Stimulated activated naive CD4-positive, alpha-beta T cell (primary cell): ENCODE measurements at regions not wholly inside any gene's neighbourhood (a gene's known extent, or its start where the extent isn't known, plus 50 kb on each side); places are given as distances from the start of the nearest gene placed in this dataset.

Experiments
- DNase-seq, 6 experiments: peaks; one replicate each; lab custom pipeline; 2025; lab: John Stamatoyannopoulos, UW

DNA sequence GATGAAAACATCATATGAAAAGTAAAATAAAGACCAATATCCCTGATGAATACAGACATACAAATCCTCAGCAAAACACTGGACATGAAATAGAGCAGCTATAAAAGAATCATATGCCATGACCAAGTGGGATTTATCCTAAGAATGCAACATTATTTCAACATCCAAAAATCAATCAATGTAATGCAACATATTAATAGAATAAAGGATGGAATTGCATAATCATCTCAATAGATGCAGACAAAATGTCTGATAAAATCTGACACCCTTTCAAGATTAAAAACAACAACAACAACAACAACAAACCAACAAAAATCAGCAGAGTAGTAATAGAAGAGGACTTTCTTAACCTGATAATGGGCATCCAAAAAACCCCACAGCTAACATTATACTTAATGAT lies 63.8 kb upstream of the IL1R1 start:
- no peak for DNase-seq

DNA sequence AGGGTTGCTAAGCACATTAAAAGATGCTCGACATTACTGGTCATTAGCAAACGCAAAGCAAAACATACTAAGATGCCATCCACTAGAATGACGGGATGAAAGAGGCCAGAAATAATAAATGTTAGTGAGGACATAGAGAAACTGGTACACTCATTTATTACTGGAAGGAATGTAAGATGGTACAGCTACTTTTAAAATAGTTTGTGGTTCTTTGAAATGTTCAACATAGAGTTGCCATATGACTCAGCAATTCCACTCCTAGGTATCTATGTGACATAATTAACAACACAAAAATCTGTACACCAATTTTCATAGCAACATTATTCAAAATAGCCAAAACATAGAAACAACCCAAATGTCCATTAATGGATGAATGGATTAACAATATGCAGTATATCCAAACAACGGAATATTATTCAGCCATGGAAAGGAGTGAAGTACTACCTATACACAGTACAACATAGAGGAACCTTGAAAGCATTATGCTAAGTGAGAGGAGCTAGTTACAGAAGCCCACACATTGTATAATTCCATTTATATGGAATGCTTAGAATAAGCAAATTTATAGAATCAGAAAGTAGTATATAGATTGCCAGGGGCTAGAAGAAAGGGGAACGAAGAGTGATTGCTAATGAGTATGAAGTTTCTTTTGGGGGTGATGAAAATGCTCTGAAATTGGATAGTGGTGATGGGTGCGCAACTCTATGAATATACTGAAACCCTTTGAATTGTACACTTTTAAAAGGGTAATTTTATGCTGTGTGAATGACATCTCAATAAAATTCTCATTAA lies 61.9 kb upstream of the IL1R1 start:
- no peak for DNase-seq

DNA sequence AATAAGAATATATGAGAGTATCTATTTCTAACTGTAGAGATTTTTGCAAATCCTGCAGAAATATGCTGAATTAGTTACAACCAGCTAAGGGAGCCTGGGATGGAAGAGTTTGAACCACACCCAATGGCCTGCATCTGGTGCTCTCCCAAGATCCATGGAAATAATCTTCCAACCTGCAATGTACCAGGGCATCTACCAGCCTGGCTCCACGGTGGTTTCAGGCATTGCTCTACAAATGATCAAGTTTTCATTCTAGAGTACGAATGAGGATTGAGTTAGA lies 61.4 kb upstream of the IL1R1 start:
- no peak for DNase-seq

DNA sequence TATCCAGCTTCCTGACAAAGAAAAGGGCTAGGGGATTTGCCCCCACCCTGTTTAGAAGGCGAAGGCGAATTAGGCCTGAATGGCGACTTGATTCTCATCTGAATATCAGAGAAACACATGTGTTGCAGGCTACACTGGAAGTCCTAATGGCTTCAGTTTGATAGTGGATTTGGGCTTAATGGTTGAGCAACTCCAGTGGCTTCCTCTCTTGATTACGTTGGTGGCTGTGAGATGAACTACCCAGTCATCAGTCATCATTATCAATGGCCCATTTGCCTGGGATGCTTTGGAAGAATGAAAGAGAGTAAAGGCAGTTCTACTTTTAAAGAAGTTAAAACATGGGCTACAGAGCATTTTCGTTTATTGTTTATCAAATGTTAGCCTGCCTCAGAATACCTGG lies 60.9 kb upstream of the IL1R1 start:
- DNase-seq = no peak

DNA sequence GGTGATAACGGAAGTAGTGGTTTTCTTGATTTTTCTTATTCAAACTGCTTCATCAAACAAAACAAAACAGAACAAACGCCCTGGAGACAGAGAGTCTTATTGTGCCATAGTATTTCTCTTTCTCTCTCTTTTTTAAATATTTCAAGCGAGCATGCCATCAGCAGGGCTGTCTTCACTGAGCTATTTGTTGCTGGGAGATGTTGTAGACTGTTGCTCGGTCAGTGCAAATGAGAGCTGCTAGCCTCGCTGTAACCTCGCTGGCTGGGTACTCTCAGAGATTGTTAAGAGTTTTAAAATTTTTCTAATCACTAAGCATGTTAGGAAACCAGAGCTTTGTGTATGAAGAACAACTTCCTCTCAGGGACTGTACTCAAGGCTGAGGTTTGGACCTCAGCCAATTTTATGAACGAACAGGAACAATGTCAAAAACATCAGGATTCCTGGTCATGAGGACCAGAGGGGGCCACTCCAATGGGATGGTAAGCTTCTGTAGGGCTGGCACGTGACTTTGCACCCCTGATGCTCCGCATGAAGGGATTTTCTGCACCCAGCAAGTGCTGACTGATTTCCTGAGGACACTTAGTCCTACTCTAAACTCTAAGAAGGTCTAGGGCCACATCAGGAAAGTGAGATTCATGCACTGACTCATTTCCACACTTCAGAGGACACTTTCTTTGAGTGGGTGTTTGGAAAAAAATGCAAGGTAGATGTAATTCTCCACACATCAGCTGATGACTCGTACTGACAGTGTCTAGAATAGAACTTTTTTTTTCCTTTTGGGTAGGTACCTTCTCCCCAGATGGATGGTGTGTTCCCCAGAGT lies 59.8 kb upstream of the IL1R1 start:
- peak in 4 of 6 experiments; percentile 14 to 81 (median 76) for DNase-seq

DNA sequence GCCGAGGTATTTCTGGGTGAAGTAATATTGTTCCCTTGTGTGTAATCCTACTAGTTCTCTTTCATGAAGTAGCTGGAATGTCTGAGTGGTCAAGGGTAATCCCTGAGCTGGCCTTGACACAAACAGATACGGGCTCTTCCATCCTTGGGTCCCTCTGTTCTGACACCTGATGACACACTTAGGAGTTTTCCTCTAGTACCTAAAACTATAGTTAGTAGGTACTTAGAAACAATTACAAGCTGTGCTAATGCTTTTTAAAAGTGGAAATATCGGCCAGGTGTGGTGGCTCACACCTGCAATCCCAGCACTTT lies 59.2 kb upstream of the IL1R1 start:
- DNase-seq = peak in 1 of 6 experiments; percentile 28

DNA sequence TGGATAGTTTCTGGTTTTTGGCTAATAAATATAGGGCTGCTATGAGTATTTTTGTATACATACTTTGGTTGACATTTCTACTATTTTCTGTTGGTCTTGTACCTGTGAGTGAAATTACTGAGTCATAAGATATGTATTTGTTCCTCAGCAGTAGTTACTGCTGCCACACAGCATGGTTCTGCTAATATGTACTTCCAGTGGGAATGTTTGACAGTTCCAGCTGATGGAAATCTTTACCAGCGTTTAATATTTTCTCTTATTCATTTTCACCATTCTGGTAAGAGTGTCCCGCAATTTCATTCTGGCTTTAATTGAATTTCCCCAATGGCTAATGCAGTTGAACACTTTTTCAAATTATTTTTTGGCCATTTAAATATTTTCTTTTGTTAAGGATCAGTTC lies 57.9 kb upstream of the IL1R1 start:
- DNase-seq = no peak

DNA sequence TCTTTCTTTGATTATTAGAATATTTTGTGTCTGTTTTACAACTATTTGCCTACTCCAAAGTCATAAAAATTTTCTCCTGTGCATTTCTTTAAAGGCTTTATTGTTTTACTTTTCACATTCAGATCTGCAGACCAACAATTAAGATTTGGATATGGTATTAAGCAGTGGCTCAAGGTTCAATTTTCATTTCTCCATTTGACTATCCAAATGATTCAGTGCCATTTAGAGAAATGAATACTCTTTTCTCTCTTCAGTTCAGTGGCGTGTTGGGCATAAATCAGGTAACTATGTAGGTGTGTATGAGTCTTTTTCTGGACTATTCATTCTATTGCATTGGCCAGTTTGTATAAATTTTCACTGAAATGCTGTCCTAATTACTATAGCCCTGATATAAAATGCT lies 57.3 kb upstream of the IL1R1 start:
- no peak for DNase-seq

DNA sequence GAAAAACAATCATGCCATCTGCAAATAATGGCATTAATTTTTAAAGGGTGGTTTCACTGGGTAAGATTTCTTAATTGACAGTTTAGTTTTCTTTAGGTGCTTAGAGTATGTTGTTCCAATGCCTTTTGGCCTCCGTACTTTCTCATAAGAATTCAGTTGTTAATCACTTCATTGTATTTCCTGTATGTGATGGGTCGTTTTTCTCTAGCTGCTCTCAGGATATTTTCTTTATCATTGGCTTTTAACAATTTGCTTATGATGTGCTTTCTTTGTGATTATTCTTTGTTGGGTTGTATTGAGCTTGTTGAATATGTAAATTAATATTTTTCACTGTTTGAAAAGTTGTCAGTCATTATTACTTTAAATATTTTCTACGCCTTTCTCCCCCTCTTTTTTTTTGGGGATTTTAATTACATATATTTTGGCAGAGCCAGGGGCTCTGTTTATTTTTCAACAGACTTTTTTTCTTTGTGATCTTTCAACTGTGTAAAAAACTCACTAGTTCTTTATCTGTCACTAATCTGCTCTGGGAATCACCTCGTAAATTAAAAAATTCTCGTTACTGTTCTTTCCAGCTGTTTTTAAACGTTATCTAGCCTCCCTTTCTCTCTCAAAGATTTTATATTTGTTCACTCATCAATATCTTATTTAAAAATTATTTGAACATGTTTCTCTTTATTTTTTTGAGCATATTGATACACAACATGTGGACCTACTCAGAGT lies 56.2 kb upstream of the IL1R1 start:
- no peak for DNase-seq

DNA sequence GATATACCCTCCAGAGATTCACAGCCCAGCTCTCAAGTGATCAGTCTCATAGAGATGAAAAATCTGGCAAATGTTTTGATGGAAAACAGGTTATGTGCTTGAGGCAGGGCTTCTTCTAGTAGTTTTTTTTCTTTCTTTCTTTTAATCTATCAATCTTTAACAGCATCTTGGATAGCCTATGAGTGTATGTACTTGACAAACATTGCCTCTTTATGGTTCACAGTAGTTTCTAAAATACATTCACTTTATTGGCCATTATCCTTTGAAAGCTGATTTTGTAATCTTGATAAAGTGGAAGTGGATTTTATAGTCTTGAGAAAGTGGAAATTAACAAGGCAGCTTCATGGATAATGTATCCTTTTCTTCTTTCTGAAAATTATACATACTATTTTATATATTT lies 51.4 kb upstream of the IL1R1 start:
- DNase-seq = no peak

DNA sequence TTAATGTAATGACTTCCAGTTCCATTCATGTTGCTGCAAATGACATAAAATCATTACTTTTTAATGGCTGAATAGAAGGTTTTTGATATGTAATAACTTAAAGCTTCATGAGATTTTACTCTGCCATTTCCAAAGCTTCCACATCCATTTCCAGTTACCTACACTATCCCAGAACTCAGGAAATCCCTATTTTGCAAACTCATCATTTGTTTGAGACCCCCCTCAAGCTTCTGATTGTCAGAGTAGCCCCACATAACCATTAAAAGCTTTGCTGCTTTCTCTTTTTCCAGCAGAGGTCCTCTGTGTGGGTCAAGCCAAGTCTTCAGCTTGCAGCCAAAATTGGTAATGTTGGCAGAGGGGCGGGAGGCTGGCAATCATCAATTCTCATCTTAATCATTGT lies 50.6 kb upstream of the IL1R1 start:
- no peak for DNase-seq

DNA sequence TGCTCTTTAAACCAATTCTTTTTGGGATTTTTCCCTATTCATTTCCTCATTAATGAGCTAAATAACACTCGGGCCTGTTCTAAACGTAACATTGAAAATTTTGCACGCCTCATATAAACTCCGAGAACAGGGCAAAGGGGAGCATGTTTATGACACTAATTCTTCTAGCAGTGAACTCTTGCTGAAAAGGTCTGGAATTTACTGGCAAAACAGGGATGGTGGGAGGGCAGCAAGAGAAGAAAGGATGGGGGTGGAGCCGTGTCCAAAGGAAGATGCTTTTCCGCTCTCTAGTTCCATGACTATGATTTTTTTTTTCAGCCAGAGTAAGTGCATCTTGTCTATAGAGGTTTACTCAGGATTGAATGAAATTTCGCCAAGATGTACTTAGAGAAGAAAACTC lies 50.0 kb upstream of the IL1R1 start:
- DNase-seq = no peak
